DOHH2 (cell line): ENCODE measurements at regions not wholly inside any gene's neighbourhood (a gene's known extent, or its start where the extent isn't known, plus 50 kb on each side); places are given as distances from the start of the nearest gene placed in this dataset.

Experiments
- H3F3A ChIP-seq: fragments of 200-600 bp; sonication (generic), shearing (Covaris generic); 2 replicates; pipeline ENCODE4 v1.6.0; 2016; ENCODE audit warnings: antibody characterized with exemption, mild to moderate bottlenecking; ENCODE audit not compliant: control insufficient read depth, insufficient read depth
- H3K27ac ChIP-seq: fragments of 200-600 bp; sonication (generic); 2 replicates; pipeline ENCODE4 v1.5.1; 2014; ENCODE audit warnings: low read depth, mild to moderate bottlenecking, low read length, moderate library complexity
- H3K27me3 ChIP-seq: fragments of 200-600 bp; sonication (generic); 2 replicates; pipeline ENCODE4 v1.6.1; 2014; ENCODE audit warnings: mild to moderate bottlenecking, low read length, mixed read lengths; ENCODE audit not compliant: control insufficient read depth
- H3K36me3 ChIP-seq: fragments of 200-600 bp; sonication (generic); 2 replicates; pipeline ENCODE4 v1.6.1; 2014; ENCODE audit warnings: mild to moderate bottlenecking, low read length, moderate library complexity, mixed read lengths; ENCODE audit not compliant: control insufficient read depth
- H3K4me1 ChIP-seq: fragments of 200-600 bp; sonication (generic); 2 replicates; pipeline ENCODE4 v1.6.1; 2014; ENCODE audit warnings: mild to moderate bottlenecking, low read length, mixed read lengths; ENCODE audit not compliant: control insufficient read depth
- H3K4me2 ChIP-seq: fragments of 200-600 bp; sonication (generic); 2 replicates; pipeline ENCODE4 v1.6.0; 2014; ENCODE audit warnings: mild to moderate bottlenecking, low read length, moderate library complexity
- H3K4me3 ChIP-seq: fragments of 200-600 bp; sonication (generic); 2 replicates; pipeline ENCODE4 v1.5.1; 2014; ENCODE audit warnings: mild to moderate bottlenecking, low read length, mixed read lengths
- H3K79me2 ChIP-seq: fragments of 200-600 bp; sonication (generic); 2 replicates; pipeline ENCODE4 v1.6.1; 2014; ENCODE audit warnings: mild to moderate bottlenecking, low read length, mixed read lengths; ENCODE audit not compliant: control insufficient read depth
- H3K9me2 ChIP-seq: fragments of 200-600 bp; sonication (generic); replicated peaks from 2 replicates; pipeline ENCODE4 v1.6.1; 2014; ENCODE audit warnings: mild to moderate bottlenecking, low read length, mixed read lengths; ENCODE audit not compliant: control insufficient read depth
- H3K9me3 ChIP-seq: fragments of 200-600 bp; sonication (generic); 2 replicates; pipeline ENCODE4 v1.6.1; 2014; ENCODE audit warnings: antibody characterized with exemption, low read length, mixed read lengths; ENCODE audit not compliant: control insufficient read depth, insufficient read depth
- H4K20me1 ChIP-seq: fragments of 200-600 bp; sonication (generic); 2 replicates; pipeline ENCODE4 v1.6.0; 2014; ENCODE audit warnings: low read depth, mild to moderate bottlenecking, antibody characterized with exemption, low read length, moderate library complexity; ENCODE audit not compliant: control insufficient read depth, insufficient read depth
- CTCF ChIP-seq: fragments of 200-600 bp; sonication (generic); IDR thresholded peaks from one replicate; pipeline ENCODE4 v1.5.1; 2014; ENCODE audit warnings: antibody characterized with exemption, mild to moderate bottlenecking, low read depth, low read length; ENCODE audit not compliant: poor library complexity, severe bottlenecking
- EZH2phosphoT487 ChIP-seq: fragments of 200-600 bp; sonication (generic); IDR thresholded peaks from 2 replicates; pipeline ENCODE4 v1.6.1; 2017; ENCODE audit warnings: borderline replicate concordance, mild to moderate bottlenecking, antibody characterized with exemption, low read length, moderate library complexity, mixed read lengths

- Histone ChIP-seq H3F3A (0 out of 2 replicates have a peak, but pooled peaks cover 2% of the 10 kb centered on the region), H3K9me2 (no peaks in the 10 kb centered on the region), H3K4me1 (peaks cover 38% of the 10 kb centered on the region), H3K79me2 (no peaks in the 10 kb centered on the region), H3K36me3 (no peaks in the 10 kb centered on the region), H4K20me1 (no peaks in the 10 kb centered on the region), H3K4me2 (peak overlapping the region; percentile 96), H3K27ac (peak overlapping the region; percentile 86), H3K27me3 (no peaks in the 10 kb centered on the region), H3K4me3 (peak overlapping the region; percentile 67), H3K9me3 (no peaks in the 10 kb centered on the region)
- TF ChIP-seq CTCF = no peak
- no peak for TF ChIP-seq EZH2phosphoT487
These were observed 113.3 kb upstream of the SERP2 start for GRCh38 chr13:44260336-44260735.

GRCh38 chr13:44263751-44264620 lies 109.6 kb upstream of the SERP2 start:
- no peaks in the 10 kb centered on the region for H3K79me2 ChIP-seq
- H3K9me2 ChIP-seq = no peaks in the 10 kb centered on the region
- no peaks in the 10 kb centered on the region for H3K27me3 ChIP-seq
- H3K27ac ChIP-seq = no peak overlapping the region
- no peak overlapping the region for H3K4me3 ChIP-seq
- no peaks in the 10 kb centered on the region for H3K36me3 ChIP-seq
- no peak overlapping the region for H3K4me2 ChIP-seq
- no peaks in the 10 kb centered on the region for H4K20me1 ChIP-seq
- 0 out of 2 replicates have a peak, but pooled peaks cover 2% of the 10 kb centered on the region for H3F3A ChIP-seq
- H3K9me3 ChIP-seq = peaks cover 4% of the 10 kb centered on the region; the same call in 1 of the 2 replicates
- peaks cover 49% of the 10 kb centered on the region for H3K4me1 ChIP-seq
- TF ChIP-seq EZH2phosphoT487 (no peak), CTCF (no peak)

GRCh38 chr13:44266305-44266704 lies 107.3 kb upstream of the SERP2 start:
- H4K20me1 ChIP-seq = no peaks in the 10 kb centered on the region
- H3K27ac ChIP-seq = no peak overlapping the region
- H3F3A ChIP-seq = no peaks in the 10 kb centered on the region
- peaks cover 6% of the 10 kb centered on the region; the same call in 1 of the 2 replicates for H3K9me3 ChIP-seq
- no peaks in the 10 kb centered on the region for H3K27me3 ChIP-seq
- H3K4me3 ChIP-seq = no peak overlapping the region
- TF ChIP-seq CTCF = no peak
- TF ChIP-seq EZH2phosphoT487 = no peak
- H3K9me2 ChIP-seq = no peaks in the 10 kb centered on the region
- H3K79me2 ChIP-seq = no peaks in the 10 kb centered on the region
- H3K36me3 ChIP-seq = no peaks in the 10 kb centered on the region
- no peak overlapping the region for H3K4me2 ChIP-seq
- H3K4me1 ChIP-seq = peaks cover 31% of the 10 kb centered on the region
